Hepatocyte (in vitro differentiated cells): ENCODE measurements at regions not wholly inside any gene's neighbourhood (a gene's known extent, or its start where the extent isn't known, plus 50 kb on each side); places are given as distances from the start of the nearest gene placed in this dataset.

Source experiments
- DNase-seq: peaks from one replicate; pipeline ENCODE4 v3.0.0-alpha.2; 2016; ENCODE audit warnings: low spot score
- H2AFZ ChIP-seq: fragments of 200-600 bp; sonication (generic); 2 replicates; pipeline ENCODE4 v1.6.0; 2016; ENCODE audit warnings: antibody characterized with exemption, mild to moderate bottlenecking
- H3K27ac ChIP-seq: fragments of 200-600 bp; sonication (generic); 2 replicates; pipeline ENCODE4 v1.5.1; 2016; ENCODE audit warnings: mild to moderate bottlenecking
- H3K27me3 ChIP-seq: fragments of 200-600 bp; sonication (generic); 2 replicates; pipeline ENCODE4 v1.6.1; 2016
- H3K36me3 ChIP-seq: fragments of 200-600 bp; sonication (generic); replicated peaks from 2 replicates; pipeline ENCODE4 v1.5.1; 2016; ENCODE audit warnings: low read depth; ENCODE audit not compliant: insufficient read depth
- H3K4me1 ChIP-seq: fragments of 200-600 bp; sonication (generic); 2 replicates; pipeline ENCODE4 v1.5.1; 2016; ENCODE audit warnings: mild to moderate bottlenecking, moderate library complexity; ENCODE audit not compliant: insufficient read depth
- H3K4me2 ChIP-seq: fragments of 200-600 bp; sonication (generic); 2 replicates; pipeline ENCODE4 v1.6.0; 2016
- H3K4me3 ChIP-seq: fragments of 200-600 bp; sonication (generic); 2 replicates; pipeline ENCODE4 v1.5.1; 2016; ENCODE audit warnings: mild to moderate bottlenecking
- H3K79me2 ChIP-seq: fragments of 200-600 bp; sonication (generic); 2 replicates; pipeline ENCODE4 v1.6.0; 2017; ENCODE audit warnings: mild to moderate bottlenecking
- H3K9me2 ChIP-seq: fragments of 200-600 bp; sonication (generic); replicated peaks from 2 replicates; pipeline ENCODE4 v1.6.0; 2017; ENCODE audit warnings: mild to moderate bottlenecking; ENCODE audit not compliant: insufficient read depth
- H3K9me3 ChIP-seq: fragments of 200-600 bp; sonication (generic); 2 replicates; pipeline ENCODE4 v1.5.1; 2016; ENCODE audit warnings: low read depth, mild to moderate bottlenecking
- H4K20me1 ChIP-seq: fragments of 200-600 bp; sonication (generic); 2 replicates; pipeline ENCODE4 v1.6.0; 2016; ENCODE audit warnings: mild to moderate bottlenecking; ENCODE audit not compliant: insufficient read depth, poor library complexity, severe bottlenecking
- CTCF ChIP-seq: fragments of 200-600 bp; sonication (generic); IDR thresholded peaks from 2 replicates; pipeline ENCODE4 v1.5.1; 2016; ENCODE audit warnings: antibody characterized with exemption, mild to moderate bottlenecking; ENCODE audit not compliant: poor library complexity
- EZH2 ChIP-seq: fragments of 200-600 bp; sonication (generic); IDR thresholded peaks from 2 replicates; pipeline ENCODE4 v1.6.1; 2016; ENCODE audit warnings: antibody characterized with exemption, mild to moderate bottlenecking, borderline replicate concordance
- EZH2phosphoT487 ChIP-seq: fragments of 200-600 bp; sonication (generic); IDR thresholded peaks from one replicate; pipeline ENCODE4 v1.6.1; 2018; ENCODE audit warnings: antibody characterized with exemption, mild to moderate bottlenecking, low read depth, moderate library complexity; ENCODE audit not compliant: unreplicated experiment, severe bottlenecking
- WGBS: methylation state at CpG from one replicate; pipeline ENCODE4 v1.1.6; 2016; ENCODE audit warnings: low lambda C conversion rate; ENCODE audit errors: missing lambda C conversion rate; 5-methylcytosine and 5-hydroxymethylcytosine counted together

DNA sequence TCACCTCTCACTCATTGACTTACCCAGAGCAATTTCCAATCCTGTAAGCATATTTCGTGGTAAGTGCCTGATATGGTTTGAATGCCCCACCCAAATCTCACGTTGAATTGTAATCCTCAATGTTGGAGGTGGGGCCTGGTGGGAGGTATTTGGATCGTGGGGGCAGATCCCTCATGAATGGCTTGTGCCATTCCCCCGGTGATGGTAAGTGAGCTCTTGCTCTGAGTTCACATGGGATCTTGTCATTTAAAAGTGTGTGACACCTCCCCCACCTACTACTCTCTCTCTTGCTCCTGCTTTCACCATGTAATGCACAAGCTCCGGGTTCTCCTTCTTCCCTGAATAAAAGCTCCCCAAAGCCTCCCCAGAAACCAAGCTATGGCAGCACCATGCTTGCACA is 1165.5 kb downstream of the CDH12 start:
- DNase-seq, result no peak
- Histone ChIP-seq H3K9me3 (no peaks in the 10 kb centered on the region), H3K4me2 (no peak overlapping the region), H3K4me1 (no peaks in the 10 kb centered on the region), H4K20me1 (no peaks in the 10 kb centered on the region), H3K36me3 (no peaks in the 10 kb centered on the region), H3K79me2 (no peaks in the 10 kb centered on the region), H3K4me3 (no peak overlapping the region), H2AFZ (no peak overlapping the region), H3K27ac (no peak overlapping the region), H3K27me3 (no peaks in the 10 kb centered on the region), H3K9me2 (no peaks in the 10 kb centered on the region)
- 91% methylated on average over 5 of the region's 5 CpGs for WGBS
- TF ChIP-seq EZH2phosphoT487, result no peak
- no peak for TF ChIP-seq CTCF
- TF ChIP-seq EZH2, result no peak

- no peaks in the 10 kb centered on the region for H3K9me3 ChIP-seq
- 91% methylated on average over 4 of the region's 4 CpGs for WGBS
- DNase-seq, result no peak
- no peaks in the 10 kb centered on the region for H3K9me2 ChIP-seq
- no peak for TF ChIP-seq EZH2phosphoT487
- TF ChIP-seq EZH2, result no peak
- no peak for TF ChIP-seq CTCF
- H3K36me3 ChIP-seq, result no peaks in the 10 kb centered on the region
- no peaks in the 10 kb centered on the region for H4K20me1 ChIP-seq
- H3K4me3 ChIP-seq, result no peak overlapping the region
- H3K79me2 ChIP-seq, result no peaks in the 10 kb centered on the region
- H3K4me1 ChIP-seq, result no peaks in the 10 kb centered on the region
- H3K27ac ChIP-seq, result no peak overlapping the region
- H3K27me3 ChIP-seq, result no peaks in the 10 kb centered on the region
- no peak overlapping the region for H2AFZ ChIP-seq
- H3K4me2 ChIP-seq, result no peak overlapping the region
Observed at GRCh38 chr5:21686706-21687105, 1166.4 kb downstream of the CDH12 start.

DNA sequence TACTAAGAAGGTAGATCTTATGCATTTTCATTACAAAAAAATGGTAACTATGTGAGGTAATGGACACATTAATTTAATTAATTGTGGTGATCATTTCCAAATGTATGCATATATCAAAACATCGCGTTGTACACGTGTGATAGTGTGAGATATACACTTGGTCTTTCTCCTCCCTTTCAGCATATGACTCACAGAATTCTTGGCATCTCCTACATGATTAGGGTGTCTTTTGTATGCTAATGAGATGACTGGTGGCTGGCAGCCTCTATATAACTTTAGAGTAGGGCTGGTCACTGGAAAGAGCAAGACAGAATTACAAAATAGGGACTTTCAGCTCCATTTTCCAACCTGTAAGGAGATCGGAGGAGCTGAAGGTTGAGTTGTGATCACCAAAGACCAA is 1167.6 kb downstream of the CDH12 start:
- Histone ChIP-seq H3K9me2 (no peaks in the 10 kb centered on the region), H3K9me3 (no peaks in the 10 kb centered on the region), H2AFZ (no peak overlapping the region), H3K27me3 (no peaks in the 10 kb centered on the region), H4K20me1 (no peaks in the 10 kb centered on the region), H3K36me3 (no peaks in the 10 kb centered on the region), H3K4me3 (no peak overlapping the region), H3K79me2 (no peaks in the 10 kb centered on the region), H3K4me2 (no peak overlapping the region), H3K4me1 (no peaks in the 10 kb centered on the region), H3K27ac (peak overlapping the region; percentile 8)
- TF ChIP-seq CTCF (no peak), EZH2 (no peak), EZH2phosphoT487 (no peak)
- DNase-seq, result peak; percentile 6
- WGBS, result 88% methylated on average over 4 of the region's 4 CpGs

- TF ChIP-seq EZH2phosphoT487 (no peak), EZH2 (no peak), CTCF (no peak)
- no peaks in the 10 kb centered on the region for H3K36me3 ChIP-seq
- 33% methylated on average over 1 of the region's 1 CpG for WGBS
- H3K9me2 ChIP-seq, result no peaks in the 10 kb centered on the region
- H3K4me3 ChIP-seq, result no peak overlapping the region
- peak; percentile 15 for DNase-seq
- H4K20me1 ChIP-seq, result no peaks in the 10 kb centered on the region
- peak overlapping the region; percentile 8 for H3K27ac ChIP-seq
- no peaks in the 10 kb centered on the region for H3K4me1 ChIP-seq
- H3K27me3 ChIP-seq, result no peaks in the 10 kb centered on the region
- H2AFZ ChIP-seq, result no peak overlapping the region
- H3K9me3 ChIP-seq, result no peaks in the 10 kb centered on the region
- no peaks in the 10 kb centered on the region for H3K79me2 ChIP-seq
- no peak overlapping the region for H3K4me2 ChIP-seq
Observed at GRCh38 chr5:21684992-21685391, 1168.2 kb downstream of the CDH12 start.
